Caco-2 (cell line): ENCODE measurements at regions not wholly inside any gene's neighbourhood (a gene's known extent, or its start where the extent isn't known, plus 50 kb on each side); places are given as distances from the start of the nearest gene placed in this dataset.

Source experiments
- BruUV-seq: library from RNA; stranded (reverse); fragments of 400-500 nt; replicated peaks from 2 replicates; lab custom pipeline; 2021; lab: Mats Ljungman, UMichigan
- CTCF ChIA-PET: fragments of 300-600 bp; sonication (Branson Sonifier 250); formaldehyde crosslinking; loops from one replicate; lab custom pipeline; 2022; ENCODE audit warnings: antibody characterized with exemption; lab: Charles Lee
- POLR2A ChIA-PET: fragments of 300-600 bp; sonication (Branson Sonifier 250); formaldehyde crosslinking; loops from one replicate; lab custom pipeline; 2022; ENCODE audit warnings: antibody characterized with exemption; lab: Charles Lee
- DNase-seq, 2 experiments: peaks; one replicate each; pipeline versions ENCODE4 v3.0.0 to v3.0.0-alpha.2; 2020 to 2022
- H3K27me3 ChIP-seq: replicated peaks from 2 replicates; pipeline ENCODE4 v1.6.0; 2011; ENCODE audit warnings: low read length; ENCODE audit not compliant: control insufficient read depth, insufficient read depth
- H3K36me3 ChIP-seq: 2 replicates; pipeline ENCODE4 v1.5.1; 2011; ENCODE audit warnings: low read length; ENCODE audit not compliant: control insufficient read depth, insufficient read depth
- H3K4me1 ChIP-seq: fragments of 250-450 bp; sonication (Bioruptor Pico); 2 replicates; pipeline ENCODE4 v1.5.1; 2020; ENCODE audit warnings: mild to moderate bottlenecking
- H3K4me3 ChIP-seq: 2 replicates; pipeline ENCODE4 v1.5.1; 2011; ENCODE audit warnings: low read depth, mild to moderate bottlenecking, control low read depth, low read length
- H3K9me3 ChIP-seq: fragments of 250-450 bp; sonication (Bioruptor Pico); 2 replicates; pipeline ENCODE4 v1.5.1; 2020; ENCODE audit warnings: mild to moderate bottlenecking, moderate library complexity
- H3K27ac Mint-ChIP-seq: one replicate; pipeline ENCODE4 v1.8.0; 2022; ENCODE audit warnings: mixed read lengths; ENCODE audit not compliant: unreplicated experiment
- H3K27me3 Mint-ChIP-seq: one replicate; pipeline ENCODE4 v1.8.0; 2022; ENCODE audit warnings: mixed read lengths; ENCODE audit not compliant: insufficient read depth, unreplicated experiment
- H3K36me3 Mint-ChIP-seq: one replicate; pipeline ENCODE4 v1.8.0; 2022; ENCODE audit warnings: mild to moderate bottlenecking, mixed read lengths; ENCODE audit not compliant: insufficient read depth, unreplicated experiment
- H3K4me1 Mint-ChIP-seq: one replicate; pipeline ENCODE4 v1.8.0; 2022; ENCODE audit warnings: low read depth, mixed read lengths; ENCODE audit not compliant: unreplicated experiment
- H3K4me3 Mint-ChIP-seq: one replicate; pipeline ENCODE4 v1.8.0; 2022; ENCODE audit warnings: mild to moderate bottlenecking, moderate library complexity, mixed read lengths; ENCODE audit not compliant: unreplicated experiment
- H3K9me3 Mint-ChIP-seq: one replicate; pipeline ENCODE4 v1.8.0; 2022; ENCODE audit warnings: mixed read lengths; ENCODE audit not compliant: unreplicated experiment
- CTCF ChIP-seq, 2 experiments: fragments of 200-600 bp in 1 of 2; IDR thresholded peaks; 1 replicate in 1 of 2; 2 replicates in 1 of 2; pipeline versions ENCODE4 v1.5.1 to v1.8.0; 2011 to 2022; ENCODE audit warnings: antibody characterized with exemption in 1 of 2, control low read depth in 1 of 2, inconsistent platforms in 1 of 2, low read depth in 1 of 2, low read length in 1 of 2, mild to moderate bottlenecking in 1 of 2, moderate library complexity in 1 of 2; ENCODE audit not compliant: insufficient read depth in 1 of 2, severe bottlenecking in 1 of 2, unreplicated experiment in 1 of 2
- intact Hi-C: fragments of 100-400 bp; cut with micrococcal nuclease; formaldehyde crosslinking; loops from one replicate; pipeline ENCODE4 v1.10.0; 2022; ENCODE audit not compliant: unreplicated experiment

- ChIA-PET POLR2A (no interaction called here), CTCF (no interaction called here)
- intact Hi-C loops, result no loop called here
- H3K36me3 Mint-ChIP-seq, result no peaks in the 10 kb centered on the region
- BruUV-seq, result no TSS peak
- TF ChIP-seq CTCF (IDR thresholded peaks at IDR 0.05; ENCODE audit: insufficient read depth in 1 of 2, low read depth in 1 of 2, low read length in 1 of 2, severe bottlenecking in 1 of 2, unreplicated experiment in 1 of 2), result no peak
- H3K27me3 Mint-ChIP-seq, result peaks cover 3% of the 10 kb centered on the region
- no peaks in the 10 kb centered on the region for H3K4me1 Mint-ChIP-seq
- Histone ChIP-seq H3K9me3 (no peaks in the 10 kb centered on the region), H3K4me1 (no peaks in the 10 kb centered on the region), H3K36me3 (no peaks in the 10 kb centered on the region), H3K4me3 (no peak overlapping the region), H3K27me3 (no peaks in the 10 kb centered on the region)
- no peak for DNase-seq
- H3K4me3 Mint-ChIP-seq, result no peak overlapping the region
- no peaks in the 10 kb centered on the region for H3K9me3 Mint-ChIP-seq
- no peak overlapping the region for H3K27ac Mint-ChIP-seq
Measured at GRCh38 chr3:18279226-18279737, 145.9 kb downstream of the SATB1 start.

- no peaks in the 10 kb centered on the region for H3K9me3 Mint-ChIP-seq
Measured at GRCh38 chr3:18264853-18265252, 160.3 kb downstream of the SATB1 start.

GRCh38 chr3:18264361-18264760, 160.8 kb downstream of the SATB1 start:
- Mint-ChIP-seq H3K4me3 (no peak overlapping the region), H3K36me3 (no peaks in the 10 kb centered on the region), H3K4me1 (no peaks in the 10 kb centered on the region), H3K27me3 (no peaks in the 10 kb centered on the region), H3K27ac (no peak overlapping the region), H3K9me3 (no peaks in the 10 kb centered on the region)
- H3K4me1 ChIP-seq, result no peaks in the 10 kb centered on the region
- no peaks in the 10 kb centered on the region for H3K27me3 ChIP-seq
- no TSS peak for BruUV-seq
- H3K9me3 ChIP-seq, result no peaks in the 10 kb centered on the region
- no peak overlapping the region for H3K4me3 ChIP-seq
- ChIA-PET POLR2A (no interaction called here), CTCF (no interaction called here)
- intact Hi-C loops, result no loop called here
- DNase-seq, result no peak
- TF ChIP-seq CTCF (IDR thresholded peaks at IDR 0.05; ENCODE audit: insufficient read depth in 1 of 2, low read depth in 1 of 2, low read length in 1 of 2, severe bottlenecking in 1 of 2, unreplicated experiment in 1 of 2), result no peak
- H3K36me3 ChIP-seq, result no peaks in the 10 kb centered on the region

More at GRCh38 chr3:18264853-18265252, 160.3 kb downstream of the SATB1 start:
- H3K4me1 Mint-ChIP-seq, result no peaks in the 10 kb centered on the region
- DNase-seq, result no peak
- intact Hi-C loops, result no loop called here
- no peaks in the 10 kb centered on the region for H3K36me3 Mint-ChIP-seq
- no TSS peak for BruUV-seq
- no peaks in the 10 kb centered on the region for H3K27me3 Mint-ChIP-seq
- no peak overlapping the region for H3K4me3 ChIP-seq
- no peaks in the 10 kb centered on the region for H3K27me3 ChIP-seq
- no peak overlapping the region for H3K4me3 Mint-ChIP-seq
- no peaks in the 10 kb centered on the region for H3K36me3 ChIP-seq
- no peaks in the 10 kb centered on the region for H3K4me1 ChIP-seq
- ChIA-PET POLR2A (no interaction called here), CTCF (no interaction called here)
- no peaks in the 10 kb centered on the region for H3K9me3 ChIP-seq
- TF ChIP-seq CTCF (IDR thresholded peaks at IDR 0.05; ENCODE audit: insufficient read depth in 1 of 2, low read depth in 1 of 2, low read length in 1 of 2, severe bottlenecking in 1 of 2, unreplicated experiment in 1 of 2), result no peak
- no peak overlapping the region for H3K27ac Mint-ChIP-seq
